Tibial artery (tissue), 4 donors: ENCODE measurements at regions not wholly inside any gene's neighbourhood (a gene's known extent, or its start where the extent isn't known, plus 50 kb on each side); places are given as distances from the start of the nearest gene placed in this dataset.

Source experiments
- DNase-seq, 2 donors: peaks; one replicate each; pipeline ENCODE4 v3.0.0-alpha.2; 2019
- H3K27ac ChIP-seq, 2 donors: fragments of 200-600 bp; sonication (generic) in 1 of 2; 1 replicate in 1 of 2; 2 replicates in 1 of 2; pipeline ENCODE4 v1.5.1; 2018 to 2019; ENCODE audit warnings: mild to moderate bottlenecking in 1 of 2
- H3K27me3 ChIP-seq, 2 donors: fragments of 200-600 bp; sonication (generic) in 1 of 2; one replicate each; pipeline versions ENCODE4 v1.5.1 to v1.6.0; 2016 to 2019
- H3K36me3 ChIP-seq, 3 donors: fragments of 200-600 bp; sonication (generic) in 2 of 3; one replicate each; pipeline ENCODE4 v1.5.1; 2016 to 2019; ENCODE audit warnings: mild to moderate bottlenecking in 2 of 3
- H3K4me1 ChIP-seq, 4 donors: fragments of 200-600 bp; sonication (generic) in 2 of 4; 1 replicate in 3 of 4; 2 replicates in 1 of 4; pipeline ENCODE4 v1.5.1; 2016 to 2019
- H3K4me3 ChIP-seq, 2 donors: fragments of 200-600 bp; sonication (generic) in 1 of 2; 1 replicate in 1 of 2; 2 replicates in 1 of 2; pipeline ENCODE4 v1.5.1; 2018 to 2019; ENCODE audit warnings: mild to moderate bottlenecking in 2 of 2
- H3K9me3 ChIP-seq, 3 donors: fragments of 200-600 bp; sonication (generic) in 1 of 3; one replicate each; pipeline ENCODE4 v1.5.1; 2016 to 2019
- CTCF ChIP-seq, 2 experiments: fragments of 200-600 bp in 1 of 2; fragments of 450-650 bp in 1 of 2; IDR thresholded peaks; one replicate each; pipeline ENCODE4 v1.5.1; 2017 to 2019; ENCODE audit warnings: antibody characterized with exemption in 2 of 2, mild to moderate bottlenecking in 1 of 2, moderate library complexity in 1 of 2
- intact Hi-C: fragments of 100-400 bp; cut with DNase I; formaldehyde crosslinking; loops from one replicate; pipeline ENCODE4 v1.15.0; 2023; ENCODE audit warnings: low total_unique reads

- no peaks in the 10 kb centered on the region for H3K27me3 ChIP-seq
- DNase-seq = no peak
- H3K4me3 ChIP-seq = no peak overlapping the region
- no peaks in the 10 kb centered on the region for H3K36me3 ChIP-seq
- no peak for TF ChIP-seq CTCF (IDR thresholded peaks at IDR 0.05)
- H3K27ac ChIP-seq = no peak overlapping the region
- H3K4me1 ChIP-seq = no peaks in the 10 kb centered on the region
- no peaks in the 10 kb centered on the region for H3K9me3 ChIP-seq
- intact Hi-C loops = no loop called here
These were observed 87.5 kb upstream of the DPYD start for GRCh38 chr1:98008373-98008772.

- intact Hi-C loops = no loop called here
- H3K36me3 ChIP-seq = no peaks in the 10 kb centered on the region
- H3K27me3 ChIP-seq = no peaks in the 10 kb centered on the region
- H3K4me3 ChIP-seq = no peak overlapping the region
- H3K27ac ChIP-seq = no peak overlapping the region
- no peaks in the 10 kb centered on the region for H3K4me1 ChIP-seq
- H3K9me3 ChIP-seq = no peaks in the 10 kb centered on the region
- no peak for TF ChIP-seq CTCF (IDR thresholded peaks at IDR 0.05)
- DNase-seq = no peak
These were observed 84.6 kb upstream of the DPYD start for GRCh38 chr1:98005326-98006010.

GRCh38 chr1:98003442-98003841 lies 82.6 kb upstream of the DPYD start:
- Histone ChIP-seq H3K4me1 (no peaks in the 10 kb centered on the region), H3K27me3 (no peaks in the 10 kb centered on the region), H3K4me3 (no peak overlapping the region), H3K27ac (no peak overlapping the region), H3K36me3 (no peaks in the 10 kb centered on the region), H3K9me3 (no peaks in the 10 kb centered on the region)
- intact Hi-C loops = no loop called here
- TF ChIP-seq CTCF (IDR thresholded peaks at IDR 0.05) = no peak
- no peak for DNase-seq

GRCh38 chr1:98002288-98002687 lies 81.5 kb upstream of the DPYD start:
- Histone ChIP-seq H3K36me3 (no peaks in the 10 kb centered on the region), H3K4me3 (no peak overlapping the region), H3K9me3 (no peaks in the 10 kb centered on the region), H3K27me3 (no peaks in the 10 kb centered on the region), H3K27ac (no peak overlapping the region), H3K4me1 (no peaks in the 10 kb centered on the region)
- no peak for TF ChIP-seq CTCF (IDR thresholded peaks at IDR 0.05)
- DNase-seq = no peak
- intact Hi-C loops = no loop called here

GRCh38 chr1:98001764-98002163 lies 80.9 kb upstream of the DPYD start:
- Histone ChIP-seq H3K36me3 (no peaks in the 10 kb centered on the region), H3K9me3 (no peaks in the 10 kb centered on the region), H3K27ac (no peak overlapping the region), H3K4me1 (no peaks in the 10 kb centered on the region), H3K4me3 (no peak overlapping the region), H3K27me3 (no peaks in the 10 kb centered on the region)
- intact Hi-C loops = no loop called here
- TF ChIP-seq CTCF (IDR thresholded peaks at IDR 0.05) = peak in 1 of 2 experiments; percentile 20
- no peak for DNase-seq

GRCh38 chr1:97999320-97999719 lies 78.5 kb upstream of the DPYD start:
- no peaks in the 10 kb centered on the region for H3K36me3 ChIP-seq
- DNase-seq = no peak
- H3K9me3 ChIP-seq = no peaks in the 10 kb centered on the region
- H3K4me1 ChIP-seq = no peaks in the 10 kb centered on the region
- no peak overlapping the region for H3K4me3 ChIP-seq
- H3K27ac ChIP-seq = no peak overlapping the region
- no peaks in the 10 kb centered on the region for H3K27me3 ChIP-seq
- intact Hi-C loops = no loop called here
- TF ChIP-seq CTCF (IDR thresholded peaks at IDR 0.05) = no peak
